ENCODE measurements at regions not wholly inside any gene's neighbourhood (a gene's known extent, or its start where the extent isn't known, plus 50 kb on each side); places are given as distances from the start of the nearest gene placed in this dataset.

- TF ChIP-seq CTCF (IDR thresholded peaks at IDR 0.05; ENCODE audit: low read depth, low read length, poor library complexity, severe bottlenecking): no peak
- no peak for TF ChIP-seq EZH2phosphoT487 (IDR thresholded peaks at IDR 0.05; ENCODE audit: borderline replicate concordance, low read length)
Observed at GRCh38 chr12:90106568-90106967, 397.9 kb upstream of the ATP2B1 start.
